Tibial nerve (tissue), 4 donors: ENCODE measurements at regions not wholly inside any gene's neighbourhood (a gene's known extent, or its start where the extent isn't known, plus 50 kb on each side); places are given as distances from the start of the nearest gene placed in this dataset.

Experiments used
- CTCF ChIP-seq, 5 experiments: fragments of 200-600 bp in 3 of 5; fragments of 450-650 bp in 2 of 5; sonication (generic) in 3 of 5; IDR thresholded peaks; one replicate each; pipeline ENCODE4 v1.5.1; 2016 to 2019; ENCODE audit warnings: antibody characterized with exemption in 5 of 5, mild to moderate bottlenecking in 3 of 5, moderate library complexity in 2 of 5
- EP300 ChIP-seq, 2 donors: sonication (generic); formaldehyde crosslinking; IDR thresholded peaks; one replicate each; pipeline ENCODE4 v1.6.1; 2017; ENCODE audit warnings: antibody characterized with exemption in 2 of 2, mild to moderate bottlenecking in 1 of 2

- TF ChIP-seq CTCF (IDR thresholded peaks at IDR 0.05) (no peak), EP300 (IDR thresholded peaks at IDR 0.05) (no peak)
These were observed 768.6 kb downstream of the ZPLD1 start for GRCh38 chr3:103203441-103203840.
